ENCODE measurements at regions not wholly inside any gene's neighbourhood (a gene's known extent, or its start where the extent isn't known, plus 50 kb on each side); places are given as distances from the start of the nearest gene placed in this dataset.
"Not testable (repeated sequence)": the region's sequence is repeated elsewhere in the genome, so short reads cannot be mapped to it uniquely, and the experiment has no call there.

- no peak overlapping the region for H3K4me3 ChIP-seq (ENCODE audit: low read length)
- no peak overlapping the region for H3K9ac ChIP-seq (ENCODE audit: low read length)
These were observed 1143.8 kb downstream of the PCDH19 start for GRCh38 chrX:99266255-99266654.

DNA sequence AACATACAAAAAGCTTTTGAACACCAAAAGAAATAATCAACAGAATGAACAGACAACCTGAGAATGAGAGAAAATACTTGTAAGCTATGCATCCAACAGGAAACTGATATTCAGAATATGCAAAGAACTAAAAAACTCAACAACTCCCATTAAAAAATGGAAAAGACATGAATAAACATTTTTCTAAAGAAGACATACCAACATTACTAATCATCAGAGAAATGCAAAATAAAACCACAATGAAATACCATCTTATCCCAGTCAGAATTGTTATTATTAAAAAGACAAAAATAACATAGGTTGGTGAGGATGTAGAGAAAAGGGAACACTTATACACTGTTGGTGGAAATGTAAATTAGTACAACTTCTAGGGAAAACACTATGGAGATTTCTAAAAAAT is 1161.9 kb downstream of the PCDH19 start:
- Histone ChIP-seq H3K4me1 (ENCODE audit: control insufficient read depth, low read depth, low read length) (peaks cover 6% of the 10 kb centered on the region), H3K9me3 (ENCODE audit: control insufficient read depth, low read depth, low read length) (no peaks in the 10 kb centered on the region), H3K9ac (ENCODE audit: low read length) (no peak overlapping the region), H3K27me3 (ENCODE audit: control insufficient read depth, insufficient read depth, low read length) (no peaks in the 10 kb centered on the region), H3K27ac (ENCODE audit: low read length) (no peak overlapping the region), H3K36me3 (ENCODE audit: control insufficient read depth, low read depth, low read length) (no peaks in the 10 kb centered on the region), H3K4me3 (ENCODE audit: low read length) (no peak overlapping the region)

More at GRCh38 chrX:99266255-99266654, 1143.8 kb downstream of the PCDH19 start:
- Histone ChIP-seq H3K9me3 (ENCODE audit: control insufficient read depth, low read depth, low read length) (no peaks in the 10 kb centered on the region), H3K36me3 (ENCODE audit: control insufficient read depth, low read depth, low read length) (no peaks in the 10 kb centered on the region), H3K27me3 (ENCODE audit: control insufficient read depth, insufficient read depth, low read length) (no peaks in the 10 kb centered on the region), H3K27ac (ENCODE audit: low read length) (no peak overlapping the region), H3K4me1 (ENCODE audit: control insufficient read depth, low read depth, low read length) (no peaks in the 10 kb centered on the region)

- H3K4me3 ChIP-seq (ENCODE audit: low read length): no peak overlapping the region
- H3K9ac ChIP-seq (ENCODE audit: low read length): no peak overlapping the region
- H3K27ac ChIP-seq (ENCODE audit: low read length): no peak overlapping the region
- no peaks in the 10 kb centered on the region for H3K27me3 ChIP-seq (ENCODE audit: control insufficient read depth, insufficient read depth, low read length)
- no peaks in the 10 kb centered on the region for H3K4me1 ChIP-seq (ENCODE audit: control insufficient read depth, low read depth, low read length)
- H3K36me3 ChIP-seq (ENCODE audit: control insufficient read depth, low read depth, low read length): no peaks in the 10 kb centered on the region
- H3K9me3 ChIP-seq (ENCODE audit: control insufficient read depth, low read depth, low read length): no peaks in the 10 kb centered on the region
These were observed 1168.1 kb downstream of the PCDH19 start for GRCh38 chrX:99242001-99242400.

GRCh38 chrX:99234384-99234783 is 1175.7 kb downstream of the PCDH19 start:
- H3K4me1 ChIP-seq (ENCODE audit: control insufficient read depth, low read depth, low read length); H3K36me3 ChIP-seq (ENCODE audit: control insufficient read depth, low read depth, low read length); H3K27ac ChIP-seq (ENCODE audit: low read length); H3K4me3 ChIP-seq (ENCODE audit: low read length); H3K9ac ChIP-seq (ENCODE audit: low read length); H3K9me3 ChIP-seq (ENCODE audit: control insufficient read depth, low read depth, low read length); H3K27me3 ChIP-seq (ENCODE audit: control insufficient read depth, insufficient read depth, low read length): not testable (repeated sequence)

DNA sequence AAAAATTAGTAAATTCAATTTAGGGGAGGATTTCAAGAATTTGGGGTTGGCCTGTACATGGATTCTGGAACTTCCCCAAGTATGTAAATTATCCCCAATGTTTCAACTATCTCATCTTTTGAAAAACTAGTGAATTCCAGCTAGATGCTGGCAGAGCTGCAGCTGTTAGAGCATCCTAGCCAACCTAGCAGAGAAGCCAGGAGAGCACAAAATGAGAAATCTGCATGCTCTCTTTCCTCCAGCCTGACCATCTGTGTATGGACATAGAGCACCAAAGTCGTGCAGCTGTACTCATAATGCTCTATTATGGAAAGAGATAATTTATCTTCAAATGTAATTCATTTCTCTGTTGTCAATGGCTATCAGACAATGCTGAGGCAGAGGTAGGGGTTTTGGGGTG is 1217.7 kb downstream of the PCDH19 start:
- H3K36me3 ChIP-seq (ENCODE audit: control insufficient read depth, low read depth, low read length): no peaks in the 10 kb centered on the region
- H3K27me3 ChIP-seq (ENCODE audit: control insufficient read depth, insufficient read depth, low read length): no peaks in the 10 kb centered on the region
- H3K4me3 ChIP-seq (ENCODE audit: low read length): no peak overlapping the region
- H3K9ac ChIP-seq (ENCODE audit: low read length): no peak overlapping the region
- H3K9me3 ChIP-seq (ENCODE audit: control insufficient read depth, low read depth, low read length): no peaks in the 10 kb centered on the region
- peaks cover 10% of the 10 kb centered on the region for H3K4me1 ChIP-seq (ENCODE audit: control insufficient read depth, low read depth, low read length)
- no peak overlapping the region for H3K27ac ChIP-seq (ENCODE audit: low read length)

- no peaks in the 10 kb centered on the region for H3K27me3 ChIP-seq (ENCODE audit: control insufficient read depth, insufficient read depth, low read length)
- no peak overlapping the region for H3K27ac ChIP-seq (ENCODE audit: low read length)
- no peaks in the 10 kb centered on the region for H3K36me3 ChIP-seq (ENCODE audit: control insufficient read depth, low read depth, low read length)
- H3K9me3 ChIP-seq (ENCODE audit: control insufficient read depth, low read depth, low read length): no peaks in the 10 kb centered on the region
- H3K4me3 ChIP-seq (ENCODE audit: low read length): no peak overlapping the region
- H3K9ac ChIP-seq (ENCODE audit: low read length): no peak overlapping the region
- no peaks in the 10 kb centered on the region for H3K4me1 ChIP-seq (ENCODE audit: control insufficient read depth, low read depth, low read length)
These were observed 1225.9 kb downstream of the PCDH19 start for GRCh38 chrX:99184153-99184552.

GRCh38 chrX:99172958-99173357 is 1237.1 kb downstream of the PCDH19 start:
- H3K9me3 ChIP-seq (ENCODE audit: control insufficient read depth, low read depth, low read length): no peaks in the 10 kb centered on the region
- no peak overlapping the region for H3K9ac ChIP-seq (ENCODE audit: low read length)
- no peak overlapping the region for H3K27ac ChIP-seq (ENCODE audit: low read length)
- no peaks in the 10 kb centered on the region for H3K4me1 ChIP-seq (ENCODE audit: control insufficient read depth, low read depth, low read length)
- H3K36me3 ChIP-seq (ENCODE audit: control insufficient read depth, low read depth, low read length): no peaks in the 10 kb centered on the region
- no peaks in the 10 kb centered on the region for H3K27me3 ChIP-seq (ENCODE audit: control insufficient read depth, insufficient read depth, low read length)
- no peak overlapping the region for H3K4me3 ChIP-seq (ENCODE audit: low read length)

DNA sequence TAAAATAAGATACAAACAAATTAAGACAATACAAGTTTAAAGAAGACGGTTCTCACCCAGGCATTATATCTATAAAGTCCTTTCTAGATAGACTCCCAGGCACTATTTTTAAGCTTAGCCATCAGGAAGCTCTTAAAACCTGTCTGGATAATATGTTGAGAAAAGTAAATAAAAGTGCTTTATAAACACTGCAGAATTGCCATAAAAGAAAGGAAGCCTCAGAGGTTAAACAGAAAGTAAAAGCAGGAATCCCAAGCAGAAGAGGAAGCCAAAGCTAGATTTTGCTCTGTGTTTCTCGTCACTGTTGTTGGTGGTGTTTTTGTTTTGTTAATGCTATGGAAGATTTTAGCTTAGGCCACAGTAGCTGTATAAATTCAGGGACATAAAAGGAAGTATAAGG is 1267.3 kb downstream of the PCDH19 start:
- Histone ChIP-seq H3K36me3 (ENCODE audit: control insufficient read depth, low read depth, low read length) (no peaks in the 10 kb centered on the region), H3K4me3 (ENCODE audit: low read length) (no peak overlapping the region), H3K9ac (ENCODE audit: low read length) (no peak overlapping the region), H3K27ac (ENCODE audit: low read length) (no peak overlapping the region), H3K27me3 (ENCODE audit: control insufficient read depth, insufficient read depth, low read length) (no peaks in the 10 kb centered on the region), H3K4me1 (ENCODE audit: control insufficient read depth, low read depth, low read length) (peaks cover 8% of the 10 kb centered on the region), H3K9me3 (ENCODE audit: control insufficient read depth, low read depth, low read length) (no peaks in the 10 kb centered on the region)

- Histone ChIP-seq H3K4me1 (ENCODE audit: control insufficient read depth, low read depth, low read length) (no peaks in the 10 kb centered on the region), H3K36me3 (ENCODE audit: control insufficient read depth, low read depth, low read length) (no peaks in the 10 kb centered on the region), H3K27me3 (ENCODE audit: control insufficient read depth, insufficient read depth, low read length) (no peaks in the 10 kb centered on the region), H3K9ac (ENCODE audit: low read length) (no peak overlapping the region), H3K4me3 (ENCODE audit: low read length) (no peak overlapping the region), H3K27ac (ENCODE audit: low read length) (no peak overlapping the region), H3K9me3 (ENCODE audit: control insufficient read depth, low read depth, low read length) (no peaks in the 10 kb centered on the region)
These were observed 1272.6 kb downstream of the PCDH19 start for GRCh38 chrX:99137488-99137887.

DNA sequence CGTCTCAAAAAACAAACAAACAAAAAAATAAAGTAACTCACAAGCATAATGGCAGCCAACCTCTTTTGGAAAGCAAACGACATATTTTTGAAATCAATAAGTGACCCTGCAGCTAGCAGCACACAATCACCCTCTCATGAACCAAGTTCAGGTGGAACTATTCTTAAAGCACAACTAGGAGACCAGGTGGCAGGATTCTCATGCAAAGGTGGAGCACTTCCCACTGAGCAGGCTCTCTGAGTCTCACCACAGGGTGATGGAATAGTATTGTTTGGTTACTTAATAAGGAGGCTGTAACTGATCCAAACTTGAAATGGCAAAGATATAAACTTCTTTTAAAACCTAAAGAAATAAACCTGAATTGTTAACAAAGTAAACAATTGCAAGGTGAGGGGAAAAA is 1293.1 kb downstream of the PCDH19 start:
- no peak overlapping the region for H3K27ac ChIP-seq (ENCODE audit: low read length)
- no peaks in the 10 kb centered on the region for H3K27me3 ChIP-seq (ENCODE audit: control insufficient read depth, insufficient read depth, low read length)
- H3K9ac ChIP-seq (ENCODE audit: low read length): no peak overlapping the region
- peaks cover 18% of the 10 kb centered on the region for H3K4me1 ChIP-seq (ENCODE audit: control insufficient read depth, low read depth, low read length)
- no peaks in the 10 kb centered on the region for H3K9me3 ChIP-seq (ENCODE audit: control insufficient read depth, low read depth, low read length)
- H3K36me3 ChIP-seq (ENCODE audit: control insufficient read depth, low read depth, low read length): no peaks in the 10 kb centered on the region
- no peak overlapping the region for H3K4me3 ChIP-seq (ENCODE audit: low read length)

DNA sequence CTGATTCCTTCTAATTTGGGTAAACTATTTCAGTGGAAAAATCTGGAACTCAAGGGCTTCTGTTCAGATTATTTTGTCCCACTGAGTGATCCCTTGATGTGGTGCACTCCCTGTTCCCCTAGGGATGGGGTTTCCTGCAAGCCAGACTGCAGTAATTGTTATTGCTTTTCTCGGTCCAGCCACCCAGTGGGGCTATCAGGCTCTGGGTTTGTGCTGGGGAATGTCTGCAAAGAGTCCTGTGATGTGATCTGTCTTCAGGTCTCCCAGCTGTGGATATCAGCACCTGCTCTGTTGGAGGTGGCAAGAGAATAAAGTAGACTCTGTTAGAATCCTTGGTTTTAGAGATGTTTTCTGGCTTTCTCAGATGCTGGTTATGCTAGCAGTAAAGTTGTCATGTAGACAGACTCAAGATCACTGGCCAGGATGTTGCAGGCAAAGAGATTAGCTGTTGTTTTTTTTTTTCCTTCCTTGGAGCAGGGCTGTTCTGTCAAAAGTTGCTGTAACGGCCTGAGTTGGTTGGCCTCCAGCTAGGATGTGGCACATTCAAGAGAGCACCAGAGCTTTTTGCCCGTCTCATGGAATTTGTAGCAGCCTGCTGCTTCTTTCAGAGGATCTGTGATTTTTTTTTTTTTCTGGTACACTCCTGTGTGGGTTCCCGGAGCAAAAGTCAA is 1314.0 kb downstream of the PCDH19 start:
- Histone ChIP-seq H3K27me3 (ENCODE audit: control insufficient read depth, insufficient read depth, low read length) (no peaks in the 10 kb centered on the region), H3K27ac (ENCODE audit: low read length) (no peak overlapping the region), H3K9me3 (ENCODE audit: control insufficient read depth, low read depth, low read length) (no peaks in the 10 kb centered on the region), H3K4me3 (ENCODE audit: low read length) (no peak overlapping the region), H3K36me3 (ENCODE audit: control insufficient read depth, low read depth, low read length) (no peaks in the 10 kb centered on the region), H3K9ac (ENCODE audit: low read length) (no peak overlapping the region), H3K4me1 (ENCODE audit: control insufficient read depth, low read depth, low read length) (no peaks in the 10 kb centered on the region)

DNA sequence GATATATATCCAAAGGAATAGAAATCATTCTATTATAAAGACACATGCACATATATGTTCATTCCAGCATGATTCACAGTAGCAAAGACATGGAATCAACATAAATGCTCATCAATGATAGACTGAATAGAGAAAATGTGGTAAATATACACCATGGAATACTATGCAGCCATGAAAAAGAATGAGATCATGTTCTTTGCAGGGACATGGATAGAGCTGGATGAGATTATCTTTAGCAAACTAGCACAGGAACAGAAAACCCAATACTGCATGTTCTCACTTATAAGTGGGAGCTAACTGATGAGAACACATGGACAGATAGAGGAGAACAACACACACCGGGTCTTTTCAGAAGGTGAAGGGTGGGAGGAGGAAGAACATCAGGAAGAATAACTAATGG is 1318.6 kb downstream of the PCDH19 start:
- H3K4me3 ChIP-seq (ENCODE audit: low read length): no peak overlapping the region
- H3K36me3 ChIP-seq (ENCODE audit: control insufficient read depth, low read depth, low read length): no peaks in the 10 kb centered on the region
- H3K27me3 ChIP-seq (ENCODE audit: control insufficient read depth, insufficient read depth, low read length): no peaks in the 10 kb centered on the region
- no peaks in the 10 kb centered on the region for H3K4me1 ChIP-seq (ENCODE audit: control insufficient read depth, low read depth, low read length)
- H3K9me3 ChIP-seq (ENCODE audit: control insufficient read depth, low read depth, low read length): no peaks in the 10 kb centered on the region
- no peak overlapping the region for H3K9ac ChIP-seq (ENCODE audit: low read length)
- no peak overlapping the region for H3K27ac ChIP-seq (ENCODE audit: low read length)
